ENCODE measurements at regions not wholly inside any gene's neighbourhood (a gene's known extent, or its start where the extent isn't known, plus 50 kb on each side); places are given as distances from the start of the nearest gene placed in this dataset.

DNA sequence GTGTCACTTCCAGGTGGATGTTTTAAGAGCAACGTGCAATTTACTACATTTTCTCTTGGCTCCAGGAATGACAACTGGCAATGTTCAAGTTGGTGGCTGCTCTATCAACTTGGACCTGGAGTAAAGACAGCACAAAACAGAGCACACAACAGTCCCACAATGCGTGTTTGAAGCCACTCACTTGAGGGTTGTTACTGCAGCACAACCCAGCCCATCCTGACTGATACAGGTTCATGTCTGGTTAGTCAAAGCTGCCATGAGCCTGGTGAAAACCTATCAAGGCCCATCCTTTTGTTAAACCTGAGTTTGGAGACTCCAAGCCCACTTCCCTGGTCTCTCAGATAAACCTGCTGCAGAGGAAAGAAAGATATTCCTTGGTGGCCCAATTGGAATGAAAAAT lies 81.1 kb upstream of the LARP1 start (continued):
- TF ChIP-seq SUZ12 (IDR thresholded peaks at IDR 0.05; ENCODE audit: low read length), result no peak
